Stimulated activated CD4-positive, alpha-beta T cell treated with anti-CD3 and anti-CD28 coated beads, Interleukin-1b, Interleukin-23, amount 100 ng/mL, for 24 hours (primary cell): ENCODE measurements at regions not wholly inside any gene's neighbourhood (a gene's known extent, or its start where the extent isn't known, plus 50 kb on each side); places are given as distances from the start of the nearest gene placed in this dataset.

Experiments used
- DNase-seq, 4 experiments: peaks; one replicate each; pipeline ENCODE4 v3.0.0-alpha.2; 2020; ENCODE audit warnings: low read depth in 4 of 4, low spot score in 1 of 4

DNA sequence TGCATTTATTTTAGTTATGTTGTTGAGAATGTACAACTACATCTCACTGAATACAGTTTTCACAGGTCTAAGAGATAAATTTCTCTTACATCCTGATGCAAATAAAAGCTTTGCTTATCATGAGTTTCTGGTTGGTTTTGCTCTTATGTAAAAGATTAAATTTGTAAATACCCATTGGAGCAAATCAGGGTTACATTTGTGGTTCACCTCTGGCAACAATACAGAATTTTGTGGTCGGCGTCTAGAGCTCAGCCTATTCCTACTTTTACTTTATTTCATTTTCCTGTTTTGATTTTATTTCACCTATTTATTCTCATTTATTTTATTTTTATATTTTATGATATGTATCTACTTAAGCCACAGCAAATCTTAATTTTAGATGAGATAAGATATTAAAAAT, 271.9 kb upstream of the MARCKS start:
- DNase-seq: no peak

DNA sequence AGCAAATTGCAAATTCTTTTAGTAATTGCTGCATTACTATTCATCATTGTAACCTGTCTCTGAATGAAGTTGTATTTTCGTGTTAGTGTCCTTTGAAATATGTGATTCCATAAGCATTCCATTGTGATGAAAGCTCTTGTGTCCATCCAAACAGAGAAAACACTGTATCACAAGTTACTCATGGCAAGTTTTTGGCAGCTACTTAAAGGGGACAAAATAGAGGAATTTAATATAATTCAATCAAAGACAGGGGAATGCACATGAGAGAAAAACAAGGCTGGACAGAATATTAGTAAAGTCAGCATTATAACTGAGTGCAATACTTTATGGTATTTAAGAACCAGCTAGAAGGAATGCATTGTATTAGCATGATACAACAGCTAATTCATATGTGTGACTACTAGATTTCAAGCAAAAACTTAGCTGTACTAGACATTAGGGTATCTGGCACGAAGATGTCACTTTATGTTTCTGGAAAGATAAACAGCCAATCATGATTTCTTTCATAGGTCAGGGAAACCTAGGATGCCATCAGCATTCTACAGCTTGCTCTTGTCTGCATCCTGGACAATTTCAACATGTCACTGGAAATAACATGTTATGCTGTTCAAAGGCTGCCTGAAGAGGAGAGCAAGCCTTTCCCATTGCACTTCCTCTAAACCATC, 270.6 kb upstream of the MARCKS start:
- DNase-seq: no peak

DNA sequence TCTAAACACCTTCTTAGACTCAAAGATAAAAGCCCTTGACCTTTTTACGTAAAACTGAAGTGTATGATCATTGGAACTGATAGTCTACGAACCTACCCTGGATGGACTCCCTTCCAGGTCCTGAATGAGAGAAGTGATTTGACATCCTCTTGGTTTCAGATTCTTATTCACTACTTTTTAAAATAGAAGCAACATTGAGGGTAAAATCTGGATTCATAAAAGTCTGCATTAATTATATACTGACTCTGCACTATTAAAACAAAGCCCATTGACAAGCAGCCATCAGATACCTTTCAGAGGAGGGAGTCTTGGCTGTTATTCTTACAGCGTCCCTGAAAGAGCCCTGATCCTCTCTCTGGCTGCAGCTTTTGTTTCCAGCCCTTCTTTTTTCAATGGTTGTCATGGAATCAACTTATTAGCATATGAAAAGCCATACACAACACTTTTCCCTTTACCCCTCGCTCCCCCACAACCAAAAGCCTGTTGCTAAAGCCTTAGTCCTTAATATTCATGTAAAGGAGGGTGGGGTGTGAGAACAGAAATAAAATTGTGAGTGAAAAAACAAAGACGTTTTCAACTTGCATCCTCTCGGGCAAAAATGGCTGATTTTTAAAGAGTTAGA, 270.0 kb upstream of the MARCKS start:
- no peak for DNase-seq

DNA sequence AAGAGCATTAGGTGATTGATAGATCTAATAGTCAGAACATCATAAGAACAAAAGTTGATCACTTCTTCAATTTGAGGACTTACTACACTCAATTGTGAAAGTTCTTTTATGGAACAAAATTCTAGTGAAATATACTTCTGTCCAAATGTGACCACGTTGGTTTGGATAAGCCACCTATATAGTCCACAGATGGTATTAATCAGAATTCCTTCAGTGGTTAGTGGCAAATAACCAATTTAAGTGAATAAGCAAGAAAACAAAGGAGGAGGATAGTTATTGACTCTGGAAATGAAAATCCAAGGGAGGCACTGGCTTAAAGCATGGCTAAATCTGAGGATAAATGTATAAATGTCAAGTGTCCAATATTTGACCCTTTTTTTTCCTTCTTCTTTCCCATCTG, 268.5 kb upstream of the MARCKS start:
- no peak for DNase-seq

DNA sequence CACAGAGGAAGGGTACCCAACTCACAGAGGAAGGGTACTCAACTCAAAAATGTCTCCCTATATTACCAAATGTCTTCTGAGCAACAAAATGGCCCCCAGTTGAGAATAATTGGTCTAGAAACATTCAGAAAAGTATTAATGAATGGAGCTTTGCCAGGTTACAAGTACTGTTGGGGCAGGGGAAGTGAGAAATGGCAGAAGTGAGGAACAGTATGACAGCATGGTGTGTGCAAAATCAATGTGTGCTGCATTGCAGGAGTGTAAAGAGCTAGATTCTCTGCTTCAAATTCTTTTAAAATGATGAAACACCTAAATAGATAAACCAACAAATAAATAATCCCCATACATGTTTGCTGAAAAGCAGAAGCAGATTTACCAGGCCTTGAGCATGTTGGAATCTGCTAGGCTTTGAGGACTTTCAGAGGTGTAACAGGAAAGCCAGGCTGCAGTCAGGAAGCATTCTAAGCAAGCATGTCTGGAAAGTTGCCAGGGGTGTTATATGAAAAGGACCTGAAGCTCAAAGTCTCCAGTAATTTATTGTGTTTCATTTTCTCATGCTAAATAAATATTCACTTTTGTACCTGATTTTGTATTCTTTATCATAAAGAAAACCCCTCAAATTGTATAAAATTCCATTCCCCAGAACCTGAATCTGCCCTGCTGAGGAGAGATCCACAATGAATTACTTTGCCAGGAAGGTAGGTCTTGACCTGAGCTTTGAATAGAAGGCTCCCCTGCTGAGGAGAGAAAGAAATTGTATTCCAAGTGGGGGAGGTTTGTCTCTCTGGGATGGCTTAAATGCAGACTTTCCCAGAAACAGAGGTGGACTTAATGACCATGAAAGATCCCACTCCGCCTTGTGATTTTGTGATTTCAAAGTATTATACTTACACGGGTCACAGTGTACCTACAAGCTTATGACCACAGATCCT, 265.0 kb upstream of the MARCKS start:
- DNase-seq: no peak

DNA sequence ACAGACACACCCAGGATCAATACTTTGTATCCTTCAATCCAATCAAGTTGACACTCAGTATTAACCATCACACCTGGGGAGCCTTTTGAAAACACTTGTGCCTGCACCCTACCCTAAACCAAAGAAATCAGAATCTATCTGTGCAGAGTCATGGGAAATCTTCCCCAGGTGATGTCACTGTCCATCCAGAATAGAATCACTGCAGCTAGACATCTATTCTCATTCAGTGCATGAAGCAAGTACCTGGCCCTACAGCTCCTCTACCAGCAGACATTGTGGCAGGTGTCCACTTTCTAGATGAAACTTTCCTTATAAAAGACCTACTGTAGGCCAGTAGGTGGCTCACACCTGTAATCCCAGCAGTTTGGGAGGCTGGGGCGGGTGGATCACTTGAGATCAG, 262.4 kb upstream of the MARCKS start:
- no peak for DNase-seq

DNA sequence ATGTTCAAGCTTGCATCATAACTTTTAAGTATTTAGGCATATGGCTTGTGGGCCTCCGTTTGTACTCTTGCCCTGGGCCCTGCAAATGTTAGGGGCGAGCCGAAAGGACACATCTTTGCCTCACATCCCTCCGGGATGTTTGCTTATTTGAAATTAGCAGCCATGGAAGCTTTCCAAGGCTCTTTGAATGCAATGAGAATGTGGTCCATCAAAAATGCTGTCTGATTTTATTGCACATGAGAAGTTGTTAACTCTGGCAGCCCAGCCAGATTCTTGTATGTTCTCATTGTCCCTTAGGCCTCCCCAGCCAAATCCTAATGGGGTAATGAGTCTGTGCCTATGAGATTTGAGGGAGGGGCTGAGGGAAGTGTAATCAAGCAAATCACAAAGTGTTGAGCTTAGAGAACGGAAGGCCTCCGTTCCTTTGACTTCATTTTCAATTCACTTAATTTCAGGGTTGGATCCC, 261.2 kb upstream of the MARCKS start:
- DNase-seq: no peak

DNA sequence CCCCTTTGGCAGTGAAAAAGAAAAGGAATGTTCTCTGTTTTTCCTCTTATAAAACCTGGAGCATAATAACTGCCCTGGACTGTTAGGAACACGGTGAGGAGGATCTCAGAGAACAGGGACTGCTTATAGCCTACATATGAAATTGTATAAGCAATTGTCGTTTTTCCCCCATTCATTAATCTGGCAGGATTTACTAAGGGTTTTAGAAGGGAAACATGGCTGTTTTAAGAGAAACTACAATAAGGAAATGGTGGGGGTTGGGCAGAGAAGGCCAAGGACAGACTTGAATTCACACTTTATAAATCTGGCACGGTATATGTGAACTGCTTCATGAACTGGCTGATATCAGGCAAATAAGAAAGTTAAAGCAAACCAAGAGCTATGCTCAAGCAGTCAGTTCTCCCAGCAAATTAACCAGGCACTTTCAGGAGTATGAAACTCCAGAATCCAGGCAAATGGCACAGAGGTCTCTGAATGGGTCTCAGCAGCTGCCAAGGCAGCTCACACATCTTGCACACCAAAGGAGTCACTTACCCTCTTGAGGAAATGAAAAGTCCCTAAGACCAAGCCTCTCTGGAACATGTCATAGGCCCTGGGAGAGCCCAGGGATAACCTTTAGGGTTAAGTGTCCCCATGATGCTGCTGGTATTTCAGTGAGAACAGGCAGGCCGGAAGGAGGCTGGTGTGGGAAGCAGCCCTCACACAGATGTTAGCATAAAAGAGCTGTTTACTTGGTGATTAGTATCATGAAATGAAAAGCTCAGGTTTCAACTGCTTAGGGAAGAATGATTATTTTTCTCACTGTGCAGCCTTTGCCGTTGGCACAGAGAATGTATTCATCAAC, 260.5 kb upstream of the MARCKS start:
- no peak for DNase-seq

DNA sequence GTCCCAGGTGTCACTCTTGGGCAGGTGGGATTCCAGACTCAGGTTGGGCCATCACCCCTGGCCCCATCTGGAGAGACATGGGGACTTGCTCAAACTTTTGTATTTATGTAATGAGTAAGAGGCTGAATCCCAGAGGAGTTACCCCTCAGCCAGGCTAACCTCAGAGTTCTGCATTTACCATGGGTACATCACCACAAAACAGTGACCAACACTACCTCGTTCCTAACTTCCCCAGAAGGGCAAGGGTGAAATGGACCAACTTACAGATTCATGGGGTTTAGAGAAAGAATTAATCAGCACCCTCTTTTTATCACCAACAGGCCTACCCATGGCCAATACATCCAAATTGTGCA, 259.9 kb upstream of the MARCKS start:
- no peak for DNase-seq

DNA sequence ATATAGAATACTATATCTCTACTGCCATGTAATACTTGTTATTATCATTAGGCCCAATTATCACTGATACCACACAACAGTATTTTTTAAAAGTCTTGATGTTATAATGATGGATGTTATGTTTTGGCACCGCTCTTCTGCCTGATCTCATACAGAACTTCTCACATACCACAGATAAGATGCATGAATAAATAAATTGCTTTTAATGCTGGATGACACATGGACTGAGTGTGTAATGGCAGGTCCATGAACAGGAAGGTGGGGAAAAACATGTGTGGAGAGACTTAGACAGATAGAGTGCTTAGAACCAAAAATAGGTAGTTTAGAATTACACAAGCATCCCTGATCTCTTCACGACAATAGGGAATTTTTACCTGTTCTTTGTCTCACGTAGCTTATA, 258.4 kb upstream of the MARCKS start:
- DNase-seq: no peak

DNA sequence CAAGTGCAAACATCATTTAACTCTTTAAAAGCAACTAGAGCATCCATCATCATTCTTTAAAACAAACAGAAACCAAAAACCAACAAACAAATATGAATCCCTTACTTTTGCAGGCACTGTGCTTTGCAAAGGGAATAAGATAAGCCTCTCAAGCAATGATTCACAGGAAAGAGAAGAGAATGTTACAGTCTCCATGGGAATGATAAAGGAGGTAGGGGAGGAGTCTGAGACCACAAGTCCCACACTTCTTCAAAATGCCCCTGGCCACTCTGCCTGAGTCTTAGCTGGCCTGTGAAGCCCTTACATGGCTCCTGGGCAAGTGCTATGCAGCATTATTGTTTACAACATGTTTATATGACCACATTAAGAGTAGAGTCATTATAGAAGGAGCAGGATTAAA, 257.7 kb upstream of the MARCKS start:
- DNase-seq: no peak

DNA sequence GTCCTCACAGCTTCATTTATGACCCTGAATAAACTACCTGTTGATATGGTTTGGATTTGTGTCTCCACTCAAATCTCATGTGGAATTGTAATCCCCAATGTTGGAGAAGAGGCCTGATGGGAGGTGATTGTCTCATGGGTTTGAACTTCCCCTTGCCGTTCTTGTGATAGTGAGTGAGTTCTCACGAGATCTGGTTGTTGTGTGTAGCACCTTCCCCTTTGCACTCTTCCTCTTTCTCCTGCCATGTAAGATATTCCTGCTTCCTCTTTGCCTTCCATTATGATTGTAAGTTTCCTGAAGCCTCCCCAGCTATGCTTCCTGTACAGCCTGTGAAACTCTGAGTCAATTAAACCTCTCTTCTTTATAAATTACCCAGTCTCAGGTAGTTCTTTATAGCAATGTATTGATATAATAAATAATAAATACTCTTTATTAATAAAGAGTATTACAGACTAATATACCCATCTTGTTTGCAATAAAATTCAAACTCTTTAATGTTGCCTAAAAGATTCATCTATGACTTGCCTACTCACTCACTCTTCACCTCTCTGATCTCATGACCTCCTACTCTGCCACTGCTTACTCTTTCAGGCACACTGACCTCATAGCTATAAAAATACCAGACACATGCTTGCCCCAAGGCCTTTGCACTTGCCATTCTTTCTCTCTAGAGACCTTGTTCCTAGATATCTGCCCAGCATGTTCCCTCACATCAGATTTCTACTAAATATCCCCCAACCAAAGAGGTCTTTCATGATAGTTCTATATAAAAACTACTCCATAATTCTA, 256.4 kb upstream of the MARCKS start:
- no peak for DNase-seq

DNA sequence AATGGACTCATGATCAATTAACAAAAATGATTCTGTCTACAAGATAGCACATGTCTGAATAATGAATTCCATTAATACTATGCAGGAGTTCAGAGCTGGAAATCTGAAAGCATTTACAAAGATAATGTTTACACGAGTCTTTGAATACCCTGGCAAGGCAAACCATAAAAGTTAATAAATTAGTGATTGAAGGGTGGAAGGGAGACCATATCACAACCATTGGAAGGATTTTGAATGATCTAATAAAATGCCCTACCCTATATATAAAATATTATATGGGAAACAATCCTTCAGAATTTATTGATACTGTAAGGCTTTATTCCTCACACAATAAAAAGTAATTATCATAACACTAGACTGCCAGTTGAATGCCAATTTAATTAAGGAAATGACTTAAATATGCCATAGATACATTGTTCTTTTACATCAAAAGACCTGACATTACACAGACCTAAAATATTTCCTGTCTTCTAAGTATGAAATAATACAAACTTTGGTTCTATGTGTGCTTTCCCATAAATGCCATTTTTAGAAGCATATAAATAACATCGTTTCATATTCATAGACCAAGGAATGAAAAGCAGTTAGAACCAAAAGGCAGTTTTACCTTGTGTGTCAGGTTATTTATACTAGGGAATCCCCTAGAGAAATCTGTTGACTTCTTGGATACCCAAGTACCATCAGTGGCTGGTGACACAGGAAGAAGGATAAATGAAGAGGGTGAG, 249.2 kb upstream of the MARCKS start:
- no peak for DNase-seq

DNA sequence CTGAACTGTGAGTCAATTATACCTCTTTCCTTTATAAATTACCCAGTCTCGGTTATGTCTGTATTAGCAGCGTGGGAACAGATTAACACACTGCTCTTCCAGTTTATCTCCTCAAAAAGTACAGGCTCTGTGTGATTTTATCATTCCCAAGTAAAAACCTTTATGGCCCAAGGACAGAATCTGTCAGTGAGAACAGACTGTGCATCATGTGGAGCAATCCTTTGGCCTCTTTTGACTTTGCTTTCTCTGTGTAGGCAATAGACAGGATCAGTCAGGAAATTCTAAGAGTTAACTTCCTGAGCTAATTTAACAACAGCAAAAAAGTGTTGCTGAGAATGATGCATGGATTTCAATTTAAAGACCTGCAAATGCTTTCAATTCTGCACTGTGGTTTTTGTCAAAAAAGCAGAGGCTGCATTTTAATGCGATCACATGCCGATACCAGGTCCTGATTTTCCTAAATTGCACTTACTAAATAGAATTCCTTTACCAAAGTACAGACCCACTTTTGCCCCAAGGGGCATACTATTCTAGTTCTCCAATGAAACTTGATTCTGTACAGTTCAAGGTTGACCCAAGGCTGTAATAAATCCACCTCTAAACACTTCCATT, 246.7 kb upstream of the MARCKS start:
- DNase-seq: no peak

DNA sequence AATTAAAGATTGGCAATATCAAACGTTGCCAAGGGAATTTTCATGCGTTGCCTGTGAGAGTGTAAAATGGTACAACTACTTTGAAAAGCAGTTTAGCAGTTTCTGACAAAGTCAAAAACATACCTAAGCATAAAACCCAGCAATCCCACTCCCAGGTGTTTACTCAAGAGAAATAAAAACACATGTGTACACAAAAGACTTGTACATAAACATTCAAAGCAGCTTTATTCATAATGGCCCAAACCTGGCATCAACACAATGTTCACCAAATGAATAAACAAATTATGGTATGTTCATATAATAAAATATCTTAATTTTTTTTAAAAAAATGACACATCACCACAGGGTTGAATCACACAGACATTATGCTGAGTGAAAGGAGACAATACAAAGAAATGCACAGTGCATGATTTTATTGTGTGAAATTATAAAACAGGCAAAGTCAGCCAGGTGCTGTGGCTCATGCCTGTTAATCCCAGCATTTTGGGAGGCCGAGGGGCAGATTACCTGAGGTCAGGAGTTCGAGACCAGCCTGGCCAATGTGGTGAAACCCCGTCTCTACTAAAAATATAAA, 240.4 kb upstream of the MARCKS start:
- no peak for DNase-seq

DNA sequence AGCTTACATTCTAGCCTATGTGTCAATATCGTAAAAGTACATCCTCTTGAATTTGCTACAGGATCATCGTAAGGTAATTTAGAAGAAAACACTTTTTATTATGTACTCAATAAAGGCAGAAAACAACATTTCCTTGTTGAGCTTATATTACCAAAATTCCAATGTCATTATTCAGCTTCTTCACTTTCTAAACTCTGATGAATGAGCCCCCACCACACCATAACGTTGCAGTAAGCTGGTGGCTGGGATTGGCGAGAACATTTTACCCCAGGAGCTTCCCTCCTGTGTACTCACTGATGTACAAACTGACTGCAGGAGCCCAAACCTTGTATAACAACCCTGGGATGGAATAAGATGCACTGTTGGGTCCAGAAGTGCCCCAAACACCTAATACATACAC, 238.1 kb upstream of the MARCKS start:
- DNase-seq: no peak

DNA sequence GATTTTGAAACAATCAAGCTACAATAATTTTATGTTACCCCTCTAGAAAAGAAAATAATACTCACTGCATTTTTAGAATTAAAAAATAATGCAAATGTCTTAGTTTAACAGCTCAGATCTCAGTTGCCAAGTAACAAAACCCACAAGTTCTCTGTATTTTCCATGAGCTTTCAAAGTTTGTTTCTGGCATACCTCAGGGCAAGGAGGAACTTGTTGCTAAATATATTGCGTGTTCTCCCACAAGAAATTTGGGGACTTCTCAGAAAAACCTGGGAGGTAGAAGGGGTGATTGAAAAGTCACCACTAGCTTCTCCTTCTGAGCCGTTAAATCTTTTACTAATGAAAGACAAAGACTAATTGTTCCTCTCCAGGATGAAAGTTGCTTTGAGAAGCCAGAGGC, 236.8 kb upstream of the MARCKS start:
- no peak for DNase-seq

DNA sequence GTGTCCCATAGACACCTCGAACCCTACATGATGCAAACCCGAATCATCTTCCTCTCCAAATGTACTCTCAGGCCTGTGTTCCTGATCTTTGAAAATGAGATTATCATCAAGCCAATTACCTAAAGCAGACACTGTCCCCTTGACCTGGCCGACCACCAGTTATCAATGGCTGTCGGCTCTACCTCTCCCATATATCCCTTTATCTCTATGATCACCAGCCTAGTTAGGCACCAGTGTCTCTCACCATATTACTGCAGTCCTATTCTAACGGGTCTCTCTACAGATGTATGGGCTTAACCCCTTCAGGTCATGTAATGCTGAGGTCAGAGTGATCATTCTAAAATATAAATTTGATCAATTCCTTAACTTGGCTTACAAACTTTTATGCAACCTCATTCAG, 234.9 kb upstream of the MARCKS start:
- no peak for DNase-seq

DNA sequence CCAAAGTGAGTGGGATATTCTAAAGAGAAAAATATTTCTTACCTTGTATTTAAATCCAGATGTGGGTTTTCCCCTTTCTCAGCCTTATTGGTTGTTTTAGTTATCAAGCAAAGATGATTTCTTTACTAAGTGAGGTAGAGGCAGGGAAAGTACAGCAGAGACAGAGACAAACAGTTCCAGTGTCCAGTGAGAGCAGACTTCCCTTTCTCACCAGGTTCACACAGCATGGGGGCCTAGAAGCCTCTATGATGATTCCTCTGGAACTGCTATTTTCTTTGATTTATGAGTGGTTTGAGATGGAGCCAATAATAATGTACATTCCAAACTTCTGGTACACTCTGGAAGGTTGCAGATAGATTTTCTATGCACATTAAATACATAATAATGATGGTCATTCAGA, 234.0 kb upstream of the MARCKS start:
- DNase-seq: no peak
